Cerebellar nuclear complex (tissue), 1 donor: ENCODE measurements at regions not wholly inside any gene's neighbourhood (a gene's known extent, or its start where the extent isn't known, plus 50 kb on each side); places are given as distances from the start of the nearest gene placed in this dataset.
"Not testable (repeated sequence)": the region's sequence is repeated elsewhere in the genome, so short reads cannot be mapped to it uniquely, and the experiment has no call there.

ENCODE experiments used
- DNase-seq, 2 experiments: peaks; one replicate each; lab custom pipeline; 2025; lab: John Stamatoyannopoulos, UW

DNA sequence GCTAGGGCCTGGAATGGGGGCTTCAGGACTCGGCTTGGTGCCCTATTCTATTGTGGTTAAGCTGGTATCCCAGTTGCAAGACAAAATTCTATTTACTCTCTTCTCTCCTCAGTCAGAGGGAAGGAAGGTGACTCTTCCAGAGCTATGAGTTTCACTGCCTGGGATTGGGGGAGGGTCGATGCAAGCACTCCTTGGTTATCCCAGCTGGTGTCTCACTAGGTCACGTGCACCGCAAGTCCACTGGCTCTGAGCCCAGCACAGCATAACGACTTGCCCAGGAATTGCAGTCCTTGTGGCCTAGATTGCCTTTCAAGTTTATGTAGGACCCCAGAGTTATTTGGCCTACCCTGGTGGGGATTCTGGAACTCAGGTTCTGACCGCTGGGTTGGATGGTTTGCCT lies 958.8 kb downstream of the IGSF11 start:
- no peak for DNase-seq

DNA sequence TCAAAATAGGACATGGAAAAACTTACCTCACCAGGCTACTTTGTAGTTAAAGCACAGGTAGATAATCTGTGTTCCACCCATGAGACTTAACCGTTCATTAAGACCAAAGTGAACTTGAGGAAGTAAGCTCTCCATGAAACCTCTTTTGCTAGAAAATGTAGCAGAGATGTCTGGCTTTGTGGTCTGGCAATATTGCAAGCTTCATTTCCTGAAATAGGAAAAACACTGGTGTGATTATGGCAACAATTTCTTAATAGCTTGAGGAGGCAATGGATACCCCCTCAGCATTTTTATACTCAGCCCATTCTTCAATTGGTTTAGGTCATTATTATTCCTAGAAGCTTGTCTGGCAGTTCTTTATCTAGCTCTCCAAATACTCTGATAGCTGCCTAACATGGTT lies 957.3 kb downstream of the IGSF11 start:
- DNase-seq, result no peak

DNA sequence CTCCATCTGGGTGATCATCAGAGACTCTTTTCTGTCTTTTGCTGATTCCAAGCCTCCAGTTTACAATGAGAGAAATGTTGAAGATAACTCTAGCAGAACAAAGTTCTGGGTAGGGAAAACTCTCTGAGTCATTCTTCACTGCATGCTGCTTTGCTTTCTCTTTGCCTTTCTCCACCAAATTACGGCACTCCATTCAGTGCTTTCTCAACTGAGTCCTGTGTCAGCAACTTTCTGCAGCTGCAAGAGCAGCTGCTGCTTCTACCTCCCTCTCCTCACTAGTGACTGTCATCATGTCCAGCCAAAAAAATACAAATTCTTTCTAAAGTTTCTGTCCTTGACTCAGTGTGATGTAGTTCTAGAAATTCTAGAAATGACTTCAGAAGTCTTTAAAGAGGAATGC lies 953.8 kb downstream of the IGSF11 start:
- DNase-seq, result no peak

DNA sequence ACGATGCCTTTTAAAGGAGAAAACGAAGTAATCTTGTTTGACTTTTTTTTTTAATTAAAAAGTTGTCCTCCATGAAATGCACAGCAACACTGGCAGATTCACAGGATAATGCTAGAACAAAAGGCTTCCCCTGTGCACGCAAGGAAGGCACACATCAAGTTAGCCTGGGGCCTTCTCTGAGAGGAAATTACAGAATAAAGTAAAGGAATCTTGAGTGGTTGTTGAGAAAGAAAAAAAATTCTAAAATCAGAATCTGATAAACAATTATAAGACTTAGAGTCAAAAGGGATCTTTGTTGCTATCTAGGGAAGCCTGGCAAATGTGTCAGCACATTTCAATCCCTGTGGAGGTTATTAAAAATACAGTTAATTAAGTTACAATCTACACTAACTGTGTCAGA lies 946.0 kb downstream of the IGSF11 start:
- no peak for DNase-seq

DNA sequence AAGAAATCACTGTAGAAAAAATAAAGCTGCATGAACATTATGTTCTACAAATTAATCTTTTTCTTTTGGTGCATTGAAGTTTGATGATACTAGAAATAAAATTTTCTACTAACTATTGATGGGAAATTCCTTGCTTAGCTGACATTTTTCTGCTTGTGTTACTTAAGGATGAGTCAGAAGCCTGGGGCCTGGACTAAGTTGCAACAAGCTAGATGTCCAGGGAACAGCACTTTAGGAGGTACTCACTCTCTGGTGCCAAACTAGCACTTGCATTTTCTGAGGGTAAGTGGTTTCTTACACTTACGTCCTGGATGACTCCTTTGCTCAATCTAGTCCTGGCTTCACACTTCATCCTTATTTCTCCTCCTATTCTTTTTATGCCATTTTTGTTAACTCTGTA lies 945.1 kb downstream of the IGSF11 start:
- DNase-seq, result no peak

DNA sequence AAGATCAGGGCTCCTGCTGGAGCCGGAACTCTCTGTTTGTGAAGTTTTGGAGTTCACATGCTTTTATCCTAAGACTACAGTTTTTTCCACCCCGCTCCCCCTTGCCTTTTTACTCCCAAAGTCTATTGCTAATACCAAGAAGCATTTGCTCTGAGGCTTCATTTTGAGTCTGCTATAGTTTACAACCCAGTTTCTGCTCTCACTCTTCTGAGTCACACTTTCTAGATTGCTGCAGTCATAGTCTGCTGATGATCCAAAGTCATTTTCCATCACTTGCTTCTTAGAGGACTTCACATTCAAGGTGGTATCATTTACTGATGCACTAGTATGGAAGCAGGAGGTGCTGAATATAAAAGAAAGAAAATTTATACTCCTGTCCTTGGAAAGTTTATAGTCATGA lies 937.4 kb downstream of the IGSF11 start:
- no peak for DNase-seq

DNA sequence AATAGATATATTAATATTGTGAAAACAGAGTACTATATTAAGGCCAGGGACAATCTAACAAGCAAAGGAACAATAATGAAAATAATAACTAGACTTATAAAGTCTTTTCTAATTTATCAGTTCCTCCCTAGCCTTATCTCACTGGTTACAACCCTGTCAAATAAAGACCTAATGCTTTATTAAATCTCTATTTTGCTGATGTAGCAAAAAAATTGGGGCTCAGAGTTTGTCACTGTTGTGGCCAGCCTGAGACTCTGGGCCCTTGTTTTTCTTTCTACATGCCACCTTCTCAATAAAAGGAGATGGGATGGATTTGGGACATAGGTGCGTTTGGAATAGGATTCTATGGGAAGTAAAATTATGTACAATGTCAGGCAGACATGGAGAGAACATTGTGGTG lies 937.0 kb downstream of the IGSF11 start:
- DNase-seq, result no peak

DNA sequence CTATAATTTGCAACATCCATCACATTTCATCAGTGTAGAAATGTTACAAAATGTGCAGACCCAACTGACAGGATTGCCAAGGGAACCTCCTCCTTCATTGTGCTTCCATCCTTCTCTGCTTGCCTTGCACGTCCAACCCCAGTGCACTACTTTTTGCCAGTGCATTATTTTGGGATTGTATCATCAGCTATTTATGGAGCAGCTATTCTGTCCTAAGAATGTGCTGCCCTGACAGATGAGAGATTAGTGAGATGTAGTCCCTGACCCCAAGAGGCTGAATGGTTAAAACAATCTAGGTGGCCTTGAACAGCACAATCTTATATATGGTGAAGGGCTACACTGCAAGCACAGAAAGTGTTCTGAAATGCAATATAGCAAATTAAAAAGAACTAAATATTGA lies 935.8 kb downstream of the IGSF11 start:
- no peak for DNase-seq

DNA sequence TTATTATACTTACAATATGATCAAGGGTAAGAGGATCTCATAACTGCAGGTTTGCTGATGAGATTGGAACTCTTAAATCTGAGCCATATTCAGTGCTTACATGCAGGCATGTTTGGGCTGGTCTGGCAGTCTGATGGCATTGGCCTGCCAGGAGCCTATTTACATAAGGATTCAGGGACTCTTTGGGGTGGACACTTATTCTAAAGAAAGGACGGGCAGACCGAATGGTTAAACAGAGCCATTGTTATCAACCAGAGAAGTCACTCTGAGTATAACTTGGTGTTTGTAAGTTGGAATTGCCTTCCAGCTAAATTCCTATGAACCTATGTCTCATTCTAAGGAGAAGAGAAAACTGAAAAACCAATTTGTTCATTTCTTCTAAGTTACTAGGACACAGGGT lies 932.8 kb downstream of the IGSF11 start:
- no peak for DNase-seq

DNA sequence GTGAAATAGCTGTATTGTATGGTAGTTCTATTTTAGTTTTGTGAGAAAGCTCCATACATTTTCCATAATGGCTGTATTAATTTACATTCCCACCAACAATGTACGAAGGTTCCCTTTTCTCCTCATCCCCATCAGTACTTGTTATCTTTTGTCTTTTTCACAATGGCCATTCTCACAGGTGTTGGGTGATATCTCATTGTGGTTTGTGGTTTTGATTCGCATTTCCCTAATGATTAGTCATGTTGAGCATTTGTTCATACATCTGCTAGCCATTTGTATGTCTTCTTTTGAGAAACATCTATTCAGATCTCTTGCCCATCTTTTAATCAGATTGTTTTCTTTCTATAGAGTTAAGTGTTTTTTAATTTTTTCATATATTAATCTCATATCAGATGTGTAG lies 931.9 kb downstream of the IGSF11 start:
- no peak for DNase-seq

DNA sequence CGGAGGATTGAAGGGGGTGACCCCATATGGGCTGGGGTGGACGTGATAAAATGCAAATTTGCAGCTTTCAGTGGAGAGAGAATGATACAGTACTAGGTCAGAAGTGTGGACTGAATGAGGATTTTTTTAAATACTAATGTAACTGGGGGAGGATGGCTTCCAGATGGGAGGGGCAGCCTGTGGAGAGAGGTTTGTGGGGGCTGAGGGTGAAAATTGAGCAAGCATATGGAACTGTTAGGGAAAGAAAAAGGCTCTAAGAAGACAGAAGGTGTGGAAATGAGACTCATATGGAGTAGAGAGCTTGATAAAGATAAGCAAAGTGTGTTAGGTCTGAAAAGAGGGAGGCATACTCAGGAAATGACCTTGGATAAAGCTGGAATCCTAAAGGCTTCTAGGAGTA lies 926.4 kb downstream of the IGSF11 start:
- no peak for DNase-seq

DNA sequence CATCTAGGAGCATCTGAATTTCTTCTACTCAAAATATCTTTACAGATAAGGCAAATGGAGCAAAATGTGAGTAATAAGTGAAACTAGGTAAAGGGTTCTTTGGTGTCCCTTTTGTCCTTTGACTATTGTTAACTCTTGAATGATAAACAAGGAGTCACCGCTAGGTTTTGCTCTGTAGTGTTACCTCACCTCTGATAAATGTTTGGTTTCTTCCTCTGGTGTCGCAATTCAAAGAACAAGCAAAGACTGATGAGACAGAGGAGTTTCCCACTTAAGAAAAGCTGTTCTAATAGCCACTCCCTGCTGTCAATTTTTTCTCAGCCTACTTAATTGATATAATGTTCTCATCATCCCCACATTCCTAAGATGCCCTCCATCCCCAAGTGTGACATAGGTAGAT lies 925.9 kb downstream of the IGSF11 start:
- no peak for DNase-seq

DNA sequence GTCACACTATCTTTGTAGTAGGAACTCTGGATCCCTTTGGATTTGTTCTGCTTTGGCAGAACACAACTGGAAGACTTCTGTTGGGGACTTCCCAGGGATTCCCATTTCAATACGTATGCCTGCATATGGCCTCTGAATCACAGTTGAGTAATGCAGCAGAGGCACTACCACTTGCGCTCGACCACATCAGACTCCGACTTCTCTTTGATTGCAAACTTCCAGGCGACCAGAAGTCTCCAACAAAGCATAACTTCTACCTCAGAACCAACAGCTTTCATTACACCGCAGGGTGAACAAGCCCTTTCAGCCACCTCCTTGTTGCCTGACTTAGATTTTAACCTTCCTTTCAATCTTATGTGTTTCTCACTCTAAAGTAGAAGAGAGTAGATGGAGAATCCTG lies 924.4 kb downstream of the IGSF11 start:
- DNase-seq, result no peak

DNA sequence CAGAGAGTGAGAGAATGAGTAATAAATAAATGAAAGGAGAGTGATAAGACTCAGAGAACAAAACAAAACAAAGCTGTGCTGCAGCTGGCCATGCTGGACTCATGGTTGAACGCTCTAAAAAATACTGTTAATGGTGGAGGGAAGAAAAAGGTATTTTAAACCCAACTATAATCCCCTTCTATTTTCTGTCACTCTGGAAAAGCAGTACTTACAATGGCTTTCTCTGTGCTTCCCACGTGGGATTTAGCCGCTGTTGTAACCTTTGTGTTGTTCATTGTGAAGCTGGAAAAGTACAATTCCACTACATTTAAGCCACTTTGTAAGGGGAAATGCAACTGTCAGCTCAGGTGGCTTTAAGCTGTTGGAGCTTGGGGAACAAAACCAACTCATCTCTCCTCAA lies 917.7 kb downstream of the IGSF11 start:
- DNase-seq, result no peak

DNA sequence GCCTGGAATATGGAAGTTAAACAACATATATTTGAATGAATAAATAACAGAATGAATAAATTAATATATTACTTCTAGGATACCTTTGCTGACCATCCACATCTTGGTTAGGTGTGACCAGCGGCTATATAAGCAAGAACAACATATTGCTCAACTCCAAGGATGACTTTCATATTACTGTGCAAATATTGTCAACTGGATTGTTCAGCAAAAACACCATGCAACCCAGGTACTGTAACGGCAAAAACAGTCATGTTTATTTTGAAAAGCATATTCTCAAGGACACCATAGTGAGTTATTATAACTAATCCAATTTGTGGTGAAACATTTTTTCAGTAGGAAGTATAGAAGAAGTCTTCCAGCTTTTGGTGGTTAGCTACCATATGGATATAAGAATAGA lies 907.9 kb downstream of the IGSF11 start:
- DNase-seq, result no peak

DNA sequence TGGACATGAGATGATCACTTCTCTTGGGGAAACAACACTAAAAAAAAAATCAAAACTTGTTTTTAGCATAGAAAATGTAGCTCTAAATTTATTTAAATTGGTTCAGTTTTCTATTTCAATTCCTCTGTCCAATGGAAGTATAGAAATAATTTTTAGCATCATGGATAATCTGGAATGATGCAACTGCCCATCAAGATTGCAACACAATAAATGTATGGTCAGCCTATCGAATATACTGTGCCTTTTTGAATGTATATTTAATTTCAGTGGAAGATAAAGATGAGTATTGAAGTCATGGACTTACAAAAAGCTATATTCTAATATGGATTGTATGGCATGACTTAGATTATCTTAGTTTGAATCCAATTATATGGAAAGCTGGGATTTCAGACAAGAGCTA lies 906.7 kb downstream of the IGSF11 start:
- DNase-seq, result no peak

DNA sequence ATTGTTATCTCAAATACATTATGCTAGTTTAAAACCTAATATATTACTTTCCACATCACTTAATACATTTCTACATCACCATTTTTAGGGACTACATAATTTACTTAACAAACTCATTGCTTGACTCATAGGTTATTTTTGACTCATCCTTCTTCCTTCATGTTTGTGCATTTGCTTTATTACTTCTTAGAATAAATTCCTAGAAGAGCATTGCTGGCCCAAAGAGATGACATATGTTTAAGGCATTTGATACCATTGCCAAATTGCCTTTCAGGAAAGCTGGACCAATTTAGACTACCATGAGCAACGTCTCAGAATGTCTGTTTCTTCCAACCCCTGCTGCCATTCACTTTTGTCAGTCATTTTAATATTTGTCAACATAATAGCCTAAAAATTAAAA lies 905.8 kb downstream of the IGSF11 start:
- no peak for DNase-seq

DNA sequence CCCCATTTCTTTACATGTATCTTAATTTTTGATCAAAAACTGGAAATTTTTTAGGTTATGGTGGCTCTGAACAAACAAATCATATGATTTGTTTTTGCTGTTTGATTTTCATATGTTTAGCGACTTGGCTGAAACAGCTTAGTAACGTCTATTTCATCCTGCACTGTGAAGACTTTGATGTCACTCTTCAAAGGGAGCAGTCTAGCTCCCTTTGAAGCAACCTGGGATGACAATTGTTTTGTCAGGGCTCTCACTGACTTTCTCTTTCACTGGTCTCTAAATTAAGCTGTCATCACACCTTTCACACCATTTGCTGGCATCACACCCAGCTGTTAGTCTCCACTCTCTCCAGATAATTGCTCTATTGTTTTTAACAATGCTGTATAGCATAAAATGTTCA lies 896.9 kb downstream of the IGSF11 start:
- no peak for DNase-seq

DNA sequence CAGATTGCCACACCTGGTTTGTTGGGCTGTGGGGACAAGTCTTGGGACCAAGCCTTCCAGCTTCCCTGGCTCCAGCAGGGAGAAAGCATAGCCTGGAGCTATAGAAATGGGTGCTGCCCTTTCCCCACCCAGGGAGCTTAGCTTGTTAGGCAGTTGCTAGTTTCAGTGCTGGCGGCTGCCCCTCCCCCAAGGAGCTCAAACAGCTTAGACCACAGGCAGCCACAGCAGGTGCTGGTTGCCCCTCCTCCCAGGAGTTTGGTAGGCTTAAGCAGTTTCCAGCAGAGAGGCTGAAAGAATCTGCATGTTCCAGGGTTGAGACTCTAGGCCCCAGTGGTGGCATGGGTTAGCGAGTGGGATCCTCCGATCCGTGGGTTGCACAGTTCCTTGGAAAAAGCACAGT lies 889.7 kb downstream of the IGSF11 start:
- no peak for DNase-seq

DNA sequence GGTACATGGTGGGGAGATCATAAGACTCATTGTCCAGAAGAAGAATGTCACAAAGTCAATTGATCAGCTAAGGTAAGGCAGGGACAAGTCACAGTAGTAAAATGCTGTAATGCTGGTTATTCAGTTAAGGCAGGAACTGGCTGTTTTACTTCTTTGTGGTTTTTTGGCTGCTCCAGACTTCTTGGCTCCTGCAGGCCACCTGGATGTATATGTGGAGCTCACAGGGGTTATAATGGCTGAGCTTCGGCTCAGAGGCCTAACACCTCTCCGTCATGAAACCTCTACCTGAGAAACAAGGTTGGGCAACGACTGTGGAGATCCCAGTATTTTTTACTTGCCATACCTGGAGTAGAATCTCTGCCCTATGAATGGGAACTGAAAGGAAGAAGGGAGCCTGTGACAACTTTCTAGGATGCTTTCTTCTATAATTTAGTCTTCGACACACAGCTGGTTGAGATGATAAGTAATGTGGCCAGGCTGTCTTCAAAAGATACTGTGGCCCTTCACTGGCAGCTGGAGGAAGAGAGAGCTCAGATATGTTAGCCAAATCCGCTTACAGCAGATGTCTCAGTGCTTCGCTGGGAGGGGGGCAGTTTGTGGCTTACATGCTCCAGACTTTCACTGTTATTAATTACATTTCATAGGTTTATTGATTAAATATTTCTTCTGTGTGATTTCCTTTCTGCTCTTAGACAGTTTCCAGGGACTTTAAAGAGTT lies 887.8 kb downstream of the IGSF11 start:
- no peak for DNase-seq

DNA sequence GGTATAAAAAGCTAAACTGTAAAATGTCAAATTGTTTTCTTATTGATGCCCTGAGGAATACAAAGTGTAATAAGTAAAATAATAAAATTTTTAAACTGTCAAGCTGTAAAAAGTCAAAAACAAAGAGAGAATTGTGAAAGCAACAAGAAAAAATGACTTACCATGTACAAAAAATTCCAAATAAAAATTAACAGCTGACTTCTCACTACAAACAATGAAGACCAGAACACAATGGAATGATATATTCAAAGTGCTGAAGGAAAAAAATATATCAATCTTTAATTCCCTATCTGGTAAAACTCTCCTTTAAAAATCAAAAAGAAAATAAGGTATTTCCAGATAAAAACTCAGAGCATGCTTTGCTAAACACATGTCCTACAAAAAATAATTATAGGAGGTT lies 883.5 kb downstream of the IGSF11 start:
- no peak for DNase-seq

DNA sequence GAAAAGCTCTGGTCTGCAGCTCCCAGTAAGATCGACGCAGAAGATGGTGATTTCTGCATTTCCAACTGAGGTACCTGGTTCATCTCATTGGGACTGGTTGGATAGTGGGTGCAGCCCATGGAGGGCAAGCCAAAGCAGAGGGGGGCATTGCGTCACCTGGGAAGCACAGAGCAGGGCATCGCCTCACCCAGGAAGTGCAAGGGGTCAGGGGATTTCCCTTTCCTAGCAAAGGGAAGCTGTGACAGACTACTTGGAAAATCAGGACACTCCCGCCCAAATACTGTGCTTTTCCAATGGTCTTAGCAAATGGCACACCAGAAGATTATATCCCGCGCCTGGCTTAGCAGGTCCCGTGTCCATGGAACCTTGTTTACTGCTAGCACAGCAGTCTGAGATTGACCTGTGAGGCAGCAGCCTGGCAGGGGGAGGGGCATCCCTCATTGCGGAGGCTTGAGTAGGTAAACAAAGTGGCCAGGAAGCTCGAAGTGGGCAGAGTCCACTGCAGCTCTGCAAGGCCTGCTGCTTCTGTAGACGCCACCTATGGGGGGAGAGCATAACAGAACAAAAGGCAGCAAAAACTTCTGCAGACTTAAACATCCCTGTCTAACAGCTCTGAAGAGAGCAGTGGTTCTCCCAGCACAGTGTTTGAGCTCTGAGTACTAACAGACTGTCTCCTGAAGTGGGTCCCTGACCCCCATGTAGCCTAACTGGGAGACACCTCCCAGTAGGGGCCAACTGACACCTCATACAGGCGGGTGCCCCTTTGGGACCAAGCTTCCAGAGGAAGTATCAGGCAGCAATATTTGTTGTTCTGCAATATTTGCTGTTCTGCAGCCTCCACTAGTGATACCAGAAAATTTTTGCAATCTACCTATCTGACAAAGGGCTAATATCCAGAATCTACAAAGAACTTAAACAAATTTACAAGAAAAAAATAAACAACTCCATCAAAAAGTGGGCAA lies 871.7 kb downstream of the IGSF11 start:
- DNase-seq, result not testable (repeated sequence)

DNA sequence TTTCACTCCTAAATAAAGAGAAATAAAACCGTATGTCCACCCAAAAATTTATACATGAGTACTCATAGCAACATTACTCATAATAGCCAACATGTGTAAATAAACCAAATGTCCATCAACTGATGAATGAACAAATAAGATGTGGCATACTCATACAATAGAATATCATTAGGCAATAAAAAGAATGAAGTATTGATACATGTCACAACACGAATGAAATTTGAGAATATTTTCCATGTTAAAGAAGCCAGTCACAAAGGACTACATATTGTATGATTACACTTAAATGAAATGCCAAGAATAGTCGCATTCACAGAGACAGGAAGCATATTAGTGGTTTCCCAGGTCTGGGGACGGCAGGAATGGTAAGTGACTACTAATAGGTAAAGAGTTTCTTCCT lies 869.2 kb downstream of the IGSF11 start:
- DNase-seq, result no peak

DNA sequence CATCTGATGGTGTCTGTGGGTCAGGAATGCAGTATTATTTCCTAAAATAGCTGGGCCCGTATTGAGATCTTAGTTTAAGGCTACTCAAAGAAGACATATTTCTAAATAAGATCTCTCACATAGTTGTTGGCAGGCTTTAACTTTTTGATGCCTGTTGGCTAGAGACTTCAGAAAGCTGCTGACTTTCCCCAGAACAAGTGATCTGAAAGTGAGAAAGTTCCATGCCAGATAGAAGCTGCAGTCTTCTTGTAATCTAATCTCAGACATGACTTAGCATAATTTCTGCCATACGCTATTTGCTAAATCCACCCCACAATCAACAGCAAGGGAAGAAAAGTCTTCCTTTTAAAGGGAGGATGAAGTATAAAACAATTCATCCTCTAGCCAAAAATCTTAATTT lies 867.1 kb downstream of the IGSF11 start:
- no peak for DNase-seq
